ENCODE measurements at regions not wholly inside any gene's neighbourhood (a gene's known extent, or its start where the extent isn't known, plus 50 kb on each side); places are given as distances from the start of the nearest gene placed in this dataset.
"Not testable (repeated sequence)": the region's sequence is repeated elsewhere in the genome, so short reads cannot be mapped to it uniquely, and the experiment has no call there.

DNA sequence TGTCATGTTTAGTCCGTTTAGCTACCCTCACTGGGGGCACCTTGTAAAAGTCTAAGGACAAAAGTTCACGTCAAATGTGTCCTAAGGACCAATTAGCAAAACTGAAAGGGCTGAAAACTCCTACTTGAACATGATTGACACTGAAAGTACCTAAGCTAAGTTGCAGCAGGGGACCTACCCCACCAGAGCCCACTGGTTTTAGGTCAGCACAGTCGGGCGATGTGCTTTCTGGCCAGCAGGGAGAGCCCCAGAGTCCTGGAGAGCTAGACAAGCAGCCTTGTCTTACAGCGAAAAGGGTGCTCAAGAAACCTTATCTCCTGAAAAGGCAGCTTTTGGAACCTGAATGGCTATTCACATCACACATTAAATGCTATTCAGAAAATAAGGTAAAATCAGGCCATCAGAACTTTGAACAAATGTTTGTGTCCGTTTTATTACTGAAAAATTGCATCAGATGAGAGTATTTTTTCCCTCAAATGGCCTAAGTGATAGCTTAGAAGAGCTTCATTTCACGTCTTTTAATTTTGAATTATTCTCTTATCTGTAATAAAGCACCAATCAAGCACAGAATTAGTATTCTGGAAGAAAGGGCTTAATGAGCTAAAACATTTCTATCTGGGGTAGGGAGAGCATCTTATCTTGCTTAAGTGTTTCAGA lies 52.2 kb upstream of the MKI67 start:
- DNase-seq (ENCODE audit: low spot score), result no peak

DNA sequence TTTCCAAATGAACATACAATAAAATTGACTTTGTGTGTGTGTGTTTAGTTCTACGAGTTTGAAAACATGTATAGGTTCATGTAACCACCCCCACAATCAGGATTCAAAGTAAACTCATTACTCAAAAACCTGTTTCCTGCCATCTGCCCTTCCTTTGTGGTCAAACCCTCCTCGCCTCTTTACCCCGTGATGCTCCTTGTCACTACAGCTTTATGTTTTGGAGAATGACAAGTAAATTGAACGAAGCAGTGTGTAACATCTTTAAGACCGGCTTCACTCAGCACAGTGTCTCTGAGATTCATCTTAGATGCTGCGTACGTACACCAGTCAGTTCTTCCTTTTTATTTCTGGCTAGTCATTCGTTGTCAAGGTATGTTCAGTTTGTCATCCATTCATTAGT lies 54.6 kb upstream of the MKI67 start:
- DNase-seq (ENCODE audit: low spot score), result no peak

DNA sequence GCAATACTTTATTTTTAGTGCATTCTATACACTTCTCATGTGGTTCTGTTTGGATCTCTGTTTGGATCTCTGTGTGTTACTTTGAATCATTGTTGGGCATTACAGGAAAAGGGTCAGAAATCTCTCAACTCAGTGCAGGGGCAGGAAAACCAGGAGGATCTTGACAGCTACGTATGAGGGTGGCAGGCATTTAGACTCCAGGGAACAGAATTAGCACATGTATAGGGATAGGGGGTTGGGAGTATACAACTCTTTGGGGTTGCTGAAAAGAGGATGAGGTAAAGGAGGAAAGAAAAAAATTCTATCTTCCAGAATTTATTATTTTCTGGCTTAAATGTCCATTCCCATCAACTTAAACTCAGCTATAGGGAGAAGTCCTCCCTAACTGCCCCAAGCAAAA lies 59.4 kb upstream of the MKI67 start:
- no peak for DNase-seq (ENCODE audit: low spot score)

DNA sequence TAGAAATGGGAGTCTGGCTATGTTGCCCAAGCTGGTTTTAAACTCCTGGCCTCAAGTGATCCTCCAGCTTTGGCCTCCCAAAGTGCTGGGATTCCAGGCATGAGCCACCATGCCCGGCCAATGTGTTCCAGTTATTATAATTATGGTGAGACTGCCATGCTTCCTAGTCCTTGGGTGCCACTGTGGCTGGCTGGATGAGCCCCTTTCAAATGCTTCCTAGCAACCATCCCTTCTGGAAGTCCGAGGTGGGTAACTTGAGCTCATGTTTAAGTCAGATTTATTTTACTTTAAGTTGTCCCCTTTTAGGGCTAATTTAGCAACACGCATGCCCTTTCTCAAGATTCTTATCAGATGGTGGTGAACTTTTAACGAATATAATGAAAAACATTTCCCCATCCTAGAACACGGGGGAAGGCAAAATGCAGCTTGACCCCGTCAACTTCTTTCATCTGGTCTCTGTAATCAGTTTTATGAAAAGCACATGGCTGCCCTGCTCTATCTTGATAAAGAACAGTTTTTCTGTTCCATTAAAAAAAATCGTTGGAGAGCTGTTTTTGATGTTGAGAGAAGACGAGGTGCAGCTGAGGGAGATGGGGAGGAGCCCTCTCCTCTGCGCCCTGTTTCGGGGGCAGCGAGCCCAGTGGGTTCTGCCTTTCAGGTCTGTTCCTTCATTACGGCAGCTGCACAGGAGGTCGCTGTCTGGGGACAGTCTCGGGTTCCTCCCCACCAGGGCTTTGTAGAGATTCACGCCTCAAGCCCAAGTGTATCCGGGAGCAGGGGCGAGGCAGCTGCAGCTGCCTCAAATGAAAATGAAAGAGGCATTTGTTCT lies 61.0 kb upstream of the MKI67 start:
- DNase-seq (ENCODE audit: low spot score), result no peak

DNA sequence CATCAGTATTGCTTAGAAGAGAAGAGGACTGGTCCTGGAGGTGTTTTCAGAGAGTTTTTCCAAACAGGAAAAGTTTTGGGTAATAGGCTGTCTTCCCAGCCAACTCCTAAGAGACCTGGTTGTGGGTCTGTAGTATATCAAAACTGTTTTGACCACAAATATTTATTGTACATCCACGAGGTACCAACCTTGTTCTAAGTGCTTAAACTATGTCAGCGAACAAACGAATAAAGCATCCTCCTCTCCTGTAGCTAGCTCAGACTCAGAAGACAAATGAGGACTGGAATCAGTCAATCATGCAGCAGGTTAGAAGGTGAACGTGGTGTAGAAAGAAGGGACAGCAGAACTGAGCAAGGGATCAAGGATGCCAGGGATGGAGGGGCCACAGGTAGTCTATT lies 61.6 kb upstream of the MKI67 start:
- no peak for DNase-seq (ENCODE audit: low spot score)

DNA sequence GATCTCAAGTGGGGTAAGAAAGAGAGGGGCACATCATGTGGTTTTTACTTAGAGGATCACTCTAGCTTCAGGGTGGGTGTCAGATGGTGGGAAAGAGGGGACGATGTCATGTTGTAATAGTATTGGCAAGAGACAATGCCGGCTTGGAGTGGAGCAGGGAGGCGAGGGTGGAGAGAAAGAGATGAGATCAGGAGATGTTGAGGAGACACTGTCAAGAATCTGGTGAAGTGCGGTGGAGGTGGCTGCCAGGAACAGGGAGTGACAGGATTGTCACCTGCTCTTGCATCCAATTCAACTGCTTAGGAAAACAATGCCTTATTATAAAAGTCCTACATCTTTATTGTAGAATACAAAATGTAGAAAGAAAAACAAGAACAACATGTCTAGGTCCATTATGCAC lies 63.0 kb upstream of the MKI67 start:
- DNase-seq (ENCODE audit: low spot score), result no peak

DNA sequence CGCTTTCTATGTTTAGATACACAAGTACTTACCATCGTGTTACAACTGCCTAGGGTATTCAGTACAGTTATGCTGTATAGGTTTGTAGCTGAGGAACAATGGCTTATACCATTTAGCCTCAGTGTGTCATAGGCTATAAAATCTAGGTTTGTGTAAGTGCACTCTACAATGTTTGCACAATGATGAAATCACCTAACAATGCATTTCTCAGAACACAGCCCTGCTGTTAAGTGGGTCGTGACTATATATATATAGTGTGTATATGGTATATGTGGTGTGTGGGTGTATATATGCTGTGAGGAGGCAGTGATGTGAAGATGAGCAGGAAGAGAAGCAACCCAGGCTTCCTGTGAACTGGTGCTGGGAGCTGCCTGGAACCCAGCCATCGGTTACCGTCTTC lies 65.6 kb upstream of the MKI67 start:
- DNase-seq (ENCODE audit: low spot score), result no peak

DNA sequence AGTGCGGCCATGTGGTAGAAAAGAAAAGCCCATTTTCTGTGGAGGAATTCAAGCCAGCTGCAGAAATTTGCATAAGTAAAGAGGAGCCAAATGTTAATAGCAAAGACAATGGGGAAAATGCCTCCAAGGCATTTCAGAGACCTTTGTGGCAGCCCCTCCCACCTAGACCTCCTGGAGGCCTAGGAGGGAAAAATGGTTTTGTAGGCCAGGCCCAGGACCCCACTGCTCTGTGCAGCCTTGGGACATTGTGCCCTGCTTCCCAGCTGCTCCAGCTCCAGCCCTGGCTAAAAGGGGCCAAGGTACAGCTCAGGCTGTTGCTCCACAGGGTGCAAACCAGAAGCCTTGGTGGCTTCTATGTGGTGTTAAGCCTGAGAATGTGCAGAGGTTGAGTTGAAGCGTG lies 75.6 kb upstream of the MKI67 start:
- DNase-seq (ENCODE audit: low spot score), result not testable (repeated sequence)

DNA sequence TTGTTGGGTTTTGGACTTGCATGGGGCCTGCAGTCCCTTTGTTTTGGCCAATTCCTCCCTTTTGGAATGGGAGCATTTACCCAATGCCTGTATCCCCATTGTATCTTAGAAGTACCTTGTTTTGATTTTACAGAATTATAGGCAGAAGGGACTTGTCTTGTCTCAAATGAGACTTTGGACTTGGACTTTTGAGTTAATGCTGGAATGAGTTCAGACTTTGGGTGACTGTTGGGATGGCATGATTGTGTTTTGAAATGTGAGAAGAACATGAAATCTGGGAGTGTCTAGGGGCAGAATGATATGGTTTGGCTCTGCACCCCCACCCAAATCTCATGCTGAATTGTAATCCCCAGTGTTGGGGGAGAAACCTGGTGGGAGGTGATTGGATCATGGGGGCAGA lies 76.8 kb upstream of the MKI67 start:
- DNase-seq (ENCODE audit: low spot score), result no peak

DNA sequence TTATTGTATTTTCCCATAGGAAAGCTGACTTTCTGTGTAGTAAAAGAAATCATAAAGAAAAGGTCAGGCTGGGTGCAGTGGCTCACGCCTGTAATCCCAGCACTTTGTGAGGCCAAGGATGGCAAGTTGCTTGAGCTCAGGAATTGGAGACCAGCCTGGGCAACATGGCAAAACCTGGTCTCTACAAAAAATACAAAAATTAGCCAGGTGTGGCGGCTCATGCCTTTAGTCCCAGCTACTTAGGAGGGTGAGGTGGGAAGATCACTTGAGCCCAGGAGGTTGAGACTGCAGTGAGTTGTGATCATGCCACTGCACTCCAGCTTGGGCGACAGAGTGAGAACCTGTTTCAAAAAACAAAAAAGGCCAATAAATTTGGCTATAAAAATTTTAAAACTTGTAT lies 79.4 kb upstream of the MKI67 start:
- DNase-seq (ENCODE audit: low spot score), result not testable (repeated sequence)

DNA sequence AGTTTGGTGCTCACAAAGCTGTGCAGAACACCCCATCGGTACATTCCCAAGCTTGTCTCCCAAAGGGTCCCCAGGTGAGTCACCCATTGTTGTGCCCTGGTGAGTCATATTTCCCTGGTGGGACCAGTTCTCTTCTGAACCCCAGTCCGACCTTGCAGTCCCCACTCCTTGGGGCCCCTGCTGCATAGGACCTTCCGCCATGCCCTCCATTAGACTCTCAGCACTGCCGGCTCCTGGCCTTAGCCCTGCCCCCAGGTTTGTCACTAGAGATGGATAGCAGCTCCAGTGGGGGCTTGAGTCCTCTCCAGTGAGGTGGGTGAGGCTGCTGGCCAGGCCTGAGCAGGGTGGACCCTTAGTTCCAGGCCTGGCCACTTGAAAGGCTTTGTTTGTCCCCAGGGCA lies 80.5 kb upstream of the MKI67 start:
- no peak for DNase-seq (ENCODE audit: low spot score)

DNA sequence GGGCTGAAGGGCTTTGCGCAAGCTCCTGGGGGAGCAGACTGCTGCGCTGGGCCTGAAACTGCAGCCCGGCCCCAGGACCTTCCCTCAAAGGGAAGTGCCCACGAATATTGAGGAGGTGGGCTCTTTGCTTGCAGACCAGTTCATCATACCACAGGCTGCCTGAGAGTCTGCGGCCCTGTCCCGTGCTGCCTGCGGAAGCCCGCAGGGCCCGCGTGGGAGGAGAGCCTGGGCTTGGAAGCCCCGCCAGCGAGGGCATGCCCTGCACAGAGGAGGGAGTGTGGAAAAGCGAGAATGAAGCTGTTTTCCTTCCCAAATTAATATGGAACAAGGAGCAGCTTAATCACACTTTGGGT lies 83.6 kb upstream of the MKI67 start:
- DNase-seq (ENCODE audit: low spot score), result no peak

DNA sequence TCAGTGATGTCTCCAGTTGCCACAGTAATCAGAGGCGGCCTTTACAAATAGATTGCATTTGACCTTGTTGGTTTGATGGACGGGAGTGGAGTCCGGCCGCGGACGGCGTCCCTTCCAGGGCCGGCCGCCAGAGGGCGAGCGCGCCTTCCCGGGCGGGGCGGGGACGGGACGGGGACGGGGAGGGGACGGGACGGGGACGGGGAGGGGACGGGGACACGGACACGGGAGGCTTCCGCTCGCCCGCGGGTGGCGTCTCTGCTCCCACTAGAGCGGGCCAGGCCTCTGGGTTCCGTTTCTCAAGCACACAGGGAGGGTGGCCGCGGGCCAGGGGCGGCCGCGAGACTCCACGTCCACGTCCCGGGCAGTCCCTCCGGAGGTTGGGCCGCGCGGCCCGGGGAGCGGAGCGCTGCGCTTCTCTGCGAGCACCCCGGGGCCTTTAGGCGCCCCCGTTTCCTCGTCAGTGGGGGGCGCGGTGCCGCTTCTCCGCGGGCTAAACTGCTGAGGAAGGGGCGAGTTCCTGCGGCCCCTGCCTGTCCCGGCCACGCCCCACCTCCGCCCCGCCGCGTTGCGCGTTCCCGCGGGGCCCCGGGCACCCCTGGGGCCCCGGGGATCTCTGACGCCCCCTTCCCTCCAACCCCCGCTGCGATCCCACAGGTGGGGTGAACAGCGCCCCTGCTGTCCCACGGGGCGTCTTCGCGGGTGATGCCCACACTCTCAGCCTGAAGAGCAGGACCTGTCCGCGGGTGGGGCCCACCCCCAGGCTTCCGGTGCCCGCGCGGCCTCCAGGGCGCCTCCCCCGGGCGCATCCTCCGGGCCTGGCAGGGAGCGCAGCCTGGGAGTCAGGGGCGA lies 84.2 kb upstream of the MKI67 start:
- peak; percentile 33 for DNase-seq (ENCODE audit: low spot score)

DNA sequence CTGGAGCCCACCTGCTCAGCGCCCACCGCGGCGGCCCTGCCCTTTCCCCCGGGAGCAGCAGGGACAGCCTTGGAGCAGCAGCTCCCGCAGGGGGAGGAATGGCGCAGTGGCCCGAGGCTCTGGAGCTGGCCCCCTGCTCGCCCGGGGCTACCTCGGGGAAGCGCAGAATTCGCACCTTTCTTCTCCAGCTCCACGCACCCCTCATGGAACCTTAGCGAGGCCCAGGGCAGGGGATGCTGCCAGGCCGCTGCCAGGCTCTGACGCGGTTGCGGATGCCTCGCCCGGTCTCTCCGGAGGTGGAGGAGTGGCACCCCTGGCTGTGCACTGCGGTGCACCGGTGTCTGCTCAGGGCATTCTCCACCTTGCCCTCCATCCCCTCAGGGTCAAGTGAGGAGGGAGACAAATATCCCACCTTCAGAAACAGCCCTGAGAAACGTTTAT lies 84.9 kb upstream of the MKI67 start:
- DNase-seq (ENCODE audit: low spot score), result no peak

DNA sequence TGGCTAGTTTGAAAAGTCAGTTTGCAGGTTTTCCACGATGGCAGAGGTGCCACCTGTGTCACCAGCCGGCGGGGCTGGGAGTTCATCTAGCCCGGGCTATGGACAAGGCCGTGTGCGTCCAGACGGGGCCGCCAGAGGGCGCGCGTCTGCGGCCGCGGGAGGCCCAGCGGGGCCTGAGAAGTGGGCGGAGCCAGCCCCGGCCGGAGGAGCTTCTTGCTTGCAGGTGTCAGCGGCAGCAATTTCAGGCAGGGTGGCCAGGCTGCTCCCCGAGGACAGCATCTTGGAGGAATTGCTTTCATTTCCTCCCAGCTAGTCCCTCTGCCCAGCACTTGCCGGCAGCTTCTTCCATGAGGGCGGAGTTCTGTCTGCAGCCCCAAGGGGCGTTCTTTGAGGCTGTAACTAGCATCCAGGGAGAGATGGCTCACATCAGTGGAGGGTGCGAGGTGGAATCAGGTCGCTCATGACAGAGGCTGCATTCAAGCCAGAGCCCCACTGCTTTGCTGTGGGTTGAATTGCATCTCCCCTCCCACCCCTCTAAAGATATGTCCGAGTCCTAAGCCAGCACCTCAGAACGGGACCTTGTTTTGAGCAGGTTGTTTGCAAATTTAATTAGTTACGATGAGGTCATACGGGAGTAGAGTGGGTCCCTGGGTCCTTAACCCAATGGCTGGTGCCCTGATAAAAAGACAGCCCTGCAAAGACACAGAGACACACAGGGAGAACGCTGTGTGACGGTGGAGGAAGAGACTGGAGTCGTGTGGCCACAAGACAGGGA lies 85.9 kb upstream of the MKI67 start:
- peak; percentile 65 for DNase-seq (ENCODE audit: low spot score)

DNA sequence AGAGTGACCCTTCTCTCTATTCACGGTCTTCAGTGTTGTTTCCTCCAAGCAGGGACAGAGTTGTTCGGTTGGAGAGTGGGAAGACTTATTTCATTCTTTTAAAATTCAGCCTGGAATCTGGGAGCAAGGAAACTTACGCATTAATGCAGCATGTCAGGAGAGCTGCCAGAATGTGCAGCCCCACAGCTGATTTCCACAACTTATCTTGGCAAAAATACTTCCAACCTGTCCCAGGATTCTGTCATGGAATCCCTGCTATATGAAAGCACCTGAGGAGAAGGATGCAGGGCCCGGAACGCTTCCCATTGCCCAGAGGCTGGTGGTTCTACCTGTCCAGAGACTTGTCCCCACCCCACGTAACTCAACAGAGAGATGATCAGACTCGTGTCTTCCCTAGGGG lies 86.9 kb upstream of the MKI67 start:
- no peak for DNase-seq (ENCODE audit: low spot score)

DNA sequence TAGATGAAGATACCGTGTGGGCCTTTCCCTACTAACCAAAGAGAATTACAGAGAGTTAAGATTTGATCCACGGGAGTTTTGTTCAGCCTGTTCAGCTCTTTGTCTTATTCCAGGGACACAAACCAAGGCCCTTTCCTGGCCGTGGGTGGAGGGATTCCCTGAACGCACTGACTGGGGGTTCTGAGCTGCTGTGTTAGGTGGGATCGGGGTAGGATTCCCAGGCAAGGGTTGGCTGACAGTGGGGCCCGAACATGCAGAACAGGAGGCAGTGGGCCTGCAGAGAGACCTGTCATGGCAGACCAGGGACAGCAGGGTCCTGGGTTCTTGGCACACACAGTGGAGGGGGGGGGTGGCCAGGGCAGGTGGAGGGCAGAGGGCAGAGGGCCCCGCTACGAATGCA lies 89.5 kb upstream of the MKI67 start:
- DNase-seq (ENCODE audit: low spot score), result no peak

DNA sequence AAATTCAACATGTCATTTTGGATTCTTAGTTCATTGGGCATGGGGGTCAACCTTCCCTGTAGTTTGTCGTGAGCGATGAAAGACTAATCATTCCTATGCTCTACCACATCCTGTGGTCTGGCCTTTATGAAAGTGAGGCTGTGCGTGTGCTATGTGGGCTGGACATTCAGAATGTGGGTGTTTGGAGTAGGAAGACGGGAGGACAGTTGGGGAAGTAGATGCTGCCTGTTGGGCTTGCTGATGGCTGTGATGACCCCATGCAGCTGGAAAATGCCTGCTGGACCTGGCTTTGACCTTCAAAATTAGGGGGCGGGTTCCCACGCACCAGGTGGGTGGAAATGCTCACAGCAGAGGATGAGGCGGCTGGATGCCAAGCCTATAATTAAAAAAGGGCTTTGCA lies 90.9 kb upstream of the MKI67 start:
- no peak for DNase-seq (ENCODE audit: low spot score)

DNA sequence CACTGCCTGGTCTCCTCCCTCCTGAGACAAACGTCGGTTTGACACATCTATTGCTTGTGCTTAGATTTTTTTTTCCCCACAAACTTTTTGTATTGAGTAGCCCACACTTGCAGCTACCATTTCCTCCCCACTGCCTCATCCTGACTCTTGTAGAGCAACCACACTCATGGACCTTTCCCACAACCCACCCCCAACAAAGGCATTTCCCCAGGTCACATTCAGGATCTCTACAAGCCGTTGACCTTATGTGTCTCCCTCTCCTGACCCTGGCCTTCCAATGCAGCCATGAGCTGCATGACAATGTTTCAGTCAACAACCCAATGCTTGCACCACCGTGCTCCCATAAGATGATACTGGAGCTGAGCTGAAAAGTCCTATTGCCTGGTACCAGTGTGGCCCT lies 91.9 kb upstream of the MKI67 start:
- DNase-seq (ENCODE audit: low spot score), result no peak

DNA sequence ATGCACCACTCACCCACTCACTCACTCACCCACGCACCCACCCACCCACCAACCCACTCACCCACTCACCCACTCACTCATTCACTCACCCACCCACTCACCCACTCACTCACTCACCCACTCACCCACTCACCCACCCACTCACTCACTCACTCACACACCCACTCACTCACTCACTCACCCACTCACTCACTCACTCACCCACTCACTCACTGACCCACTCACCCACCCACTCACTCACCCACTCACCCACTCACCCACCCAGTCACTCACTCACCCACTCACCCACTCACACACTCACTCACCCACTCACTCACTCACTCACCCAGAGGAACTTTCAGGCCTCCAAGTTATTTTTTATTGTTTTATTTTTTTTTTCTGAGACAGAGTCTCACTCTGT lies 93.1 kb upstream of the MKI67 start:
- no peak for DNase-seq (ENCODE audit: low spot score)

DNA sequence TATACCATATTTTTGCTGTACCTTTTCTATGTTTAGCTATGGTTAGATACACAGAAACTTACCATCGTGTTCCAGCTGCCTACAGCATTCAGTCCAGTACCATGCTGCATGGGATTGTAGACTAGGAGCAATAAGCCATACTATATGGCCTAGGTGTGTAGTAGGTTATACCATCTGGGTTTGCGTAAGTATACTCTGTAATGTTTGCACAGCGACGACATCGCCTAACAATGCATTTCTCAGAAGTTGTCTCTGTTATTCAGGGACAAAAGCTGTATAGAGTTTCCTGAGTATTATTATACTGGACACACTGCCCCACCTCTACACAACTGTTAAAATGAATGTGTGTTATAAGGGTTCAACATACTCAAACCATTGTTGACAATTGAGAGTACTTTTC lies 93.8 kb upstream of the MKI67 start:
- DNase-seq (ENCODE audit: low spot score), result no peak

DNA sequence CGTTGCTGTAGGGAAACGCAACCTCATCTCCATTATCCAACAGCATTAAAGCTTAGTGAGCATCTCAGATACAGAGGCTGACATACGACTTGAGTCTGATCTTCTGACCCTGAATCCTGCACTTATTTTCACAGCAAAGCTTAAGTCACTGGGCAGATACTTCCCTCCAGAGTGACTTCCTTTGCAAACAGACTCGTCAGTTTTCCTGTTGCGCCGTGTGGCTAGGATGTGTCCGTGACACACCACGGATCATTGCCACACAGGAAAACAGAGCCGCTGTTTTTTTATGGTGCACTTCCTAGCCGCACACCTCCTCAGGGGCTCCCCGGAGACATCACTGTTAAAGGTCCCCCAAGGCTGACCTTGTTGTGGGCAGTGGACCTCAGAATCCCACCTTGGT lies 94.9 kb upstream of the MKI67 start:
- no peak for DNase-seq (ENCODE audit: low spot score)

All from putamen (tissue), 1 donor.